Choroid plexus epithelial cell (primary cell): ENCODE measurements at regions not wholly inside any gene's neighbourhood (a gene's known extent, or its start where the extent isn't known, plus 50 kb on each side); places are given as distances from the start of the nearest gene placed in this dataset.
A peak's percentile ranks its signal among the peaks of the same experiment; 100 is the strongest.

ENCODE experiments used
- DNase-seq: peaks from one replicate; pipeline ENCODE4 v3.0.0-alpha.2; 2010; ENCODE audit warnings: low read depth
- H3K4me3 ChIP-seq: 2 replicates; pipeline ENCODE4 v1.5.1; 2011; ENCODE audit warnings: low read depth, mild to moderate bottlenecking, control low read depth, low read length, moderate library complexity
- CTCF ChIP-seq: conservative IDR thresholded peaks from 2 replicates; pipeline ENCODE4 v1.5.1; 2011; ENCODE audit warnings: low read depth, mild to moderate bottlenecking, control low read depth, inconsistent platforms, low read length, moderate library complexity

GRCh38 chr21:35145626-35146233 lies 96.6 kb upstream of the RUNX1 start:
- peak; percentile 28 for DNase-seq
- no peak overlapping the region for H3K4me3 ChIP-seq
- TF ChIP-seq CTCF: no peak

GRCh38 chr21:35144978-35145377 lies 95.9 kb upstream of the RUNX1 start:
- TF ChIP-seq CTCF: no peak
- no peak for DNase-seq
- no peak overlapping the region for H3K4me3 ChIP-seq

- no peak overlapping the region for H3K4me3 ChIP-seq
- no peak for TF ChIP-seq CTCF
- DNase-seq: no peak
Observed at GRCh38 chr21:35142036-35142815, 93.1 kb upstream of the RUNX1 start.

- TF ChIP-seq CTCF: no peak
- no peak for DNase-seq
- H3K4me3 ChIP-seq: no peak overlapping the region
Observed at GRCh38 chr21:35139382-35139715, 90.2 kb upstream of the RUNX1 start.

- no peak for TF ChIP-seq CTCF
- peak; percentile 84 for DNase-seq
- no peak overlapping the region for H3K4me3 ChIP-seq
Observed at GRCh38 chr21:35138665-35139381, 89.7 kb upstream of the RUNX1 start.

- no peak for TF ChIP-seq CTCF
- H3K4me3 ChIP-seq: no peak overlapping the region
- DNase-seq: peak; percentile 45
Observed at GRCh38 chr21:35136586-35137219, 87.6 kb upstream of the RUNX1 start.
